ENCODE measurements at regions not wholly inside any gene's neighbourhood (a gene's known extent, or its start where the extent isn't known, plus 50 kb on each side); places are given as distances from the start of the nearest gene placed in this dataset.

- no peak for DNase-seq (ENCODE audit: low read depth)
- no peak overlapping the region for H3K4me3 ChIP-seq (ENCODE audit: control insufficient read depth, low read depth, low read length)
- no peak for TF ChIP-seq CTCF (IDR thresholded peaks at IDR 0.05; ENCODE audit: control insufficient read depth, insufficient read depth, low read depth, low read length, missing control alignments)
These were observed 206.7 kb upstream of the JARID2 start for GRCh38 chr6:15039136-15039535.

- DNase-seq (ENCODE audit: low read depth), result no peak
- H3K4me3 ChIP-seq (ENCODE audit: control insufficient read depth, low read depth, low read length), result no peak overlapping the region
- TF ChIP-seq CTCF (IDR thresholded peaks at IDR 0.05; ENCODE audit: control insufficient read depth, insufficient read depth, low read depth, low read length, missing control alignments), result no peak
These were observed 202.9 kb upstream of the JARID2 start for GRCh38 chr6:15042938-15043337.

GRCh38 chr6:15044146-15044882, 201.6 kb upstream of the JARID2 start:
- no peak for TF ChIP-seq CTCF (IDR thresholded peaks at IDR 0.05; ENCODE audit: control insufficient read depth, insufficient read depth, low read depth, low read length, missing control alignments)
- DNase-seq (ENCODE audit: low read depth), result no peak
- no peak overlapping the region for H3K4me3 ChIP-seq (ENCODE audit: control insufficient read depth, low read depth, low read length)

GRCh38 chr6:15044948-15045347, 200.9 kb upstream of the JARID2 start:
- no peak for TF ChIP-seq CTCF (IDR thresholded peaks at IDR 0.05; ENCODE audit: control insufficient read depth, insufficient read depth, low read depth, low read length, missing control alignments)
- DNase-seq (ENCODE audit: low read depth), result no peak
- no peak overlapping the region for H3K4me3 ChIP-seq (ENCODE audit: control insufficient read depth, low read depth, low read length)

GRCh38 chr6:15046751-15047150, 199.1 kb upstream of the JARID2 start:
- DNase-seq (ENCODE audit: low read depth), result no peak
- TF ChIP-seq CTCF (IDR thresholded peaks at IDR 0.05; ENCODE audit: control insufficient read depth, insufficient read depth, low read depth, low read length, missing control alignments), result no peak
- no peak overlapping the region for H3K4me3 ChIP-seq (ENCODE audit: control insufficient read depth, low read depth, low read length)

DNA sequence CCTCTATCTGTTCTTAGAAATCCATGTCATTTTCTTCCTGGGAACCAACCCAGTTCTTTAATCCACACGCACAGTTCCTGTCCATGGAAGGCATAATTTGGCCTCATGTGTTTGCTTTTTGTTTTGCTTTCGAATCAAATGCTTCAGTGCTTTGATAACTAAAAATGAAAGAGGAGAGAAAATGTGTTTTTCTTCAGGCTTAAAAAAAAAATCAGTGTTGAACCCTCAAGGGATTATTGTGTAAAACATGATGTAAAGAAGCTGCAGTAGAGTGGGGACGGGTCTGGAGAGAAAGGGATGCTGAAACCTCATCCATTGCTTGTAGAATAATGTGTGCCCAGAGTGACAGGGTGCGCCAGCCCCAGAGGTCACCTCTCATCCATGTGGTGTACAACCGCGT, 197.5 kb upstream of the JARID2 start:
- DNase-seq (ENCODE audit: low read depth), result no peak
- no peak overlapping the region for H3K4me3 ChIP-seq (ENCODE audit: control insufficient read depth, low read depth, low read length)
- no peak for TF ChIP-seq CTCF (IDR thresholded peaks at IDR 0.05; ENCODE audit: control insufficient read depth, insufficient read depth, low read depth, low read length, missing control alignments)
